Gastroesophageal sphincter (tissue), 3 donors: ENCODE measurements at regions not wholly inside any gene's neighbourhood (a gene's known extent, or its start where the extent isn't known, plus 50 kb on each side); places are given as distances from the start of the nearest gene placed in this dataset.

Experiments
- CTCF ChIP-seq, 4 experiments: fragments of 200-600 bp in 2 of 4; fragments of 450-650 bp in 2 of 4; sonication (generic) in 1 of 4; IDR thresholded peaks; one replicate each; pipeline ENCODE4 v1.5.1; 2017 to 2019; ENCODE audit warnings: antibody characterized with exemption in 4 of 4, mild to moderate bottlenecking in 2 of 4, moderate library complexity in 2 of 4
- EP300 ChIP-seq: sonication (generic); formaldehyde crosslinking; IDR thresholded peaks from one replicate; pipeline ENCODE4 v1.6.1; 2017; ENCODE audit warnings: antibody characterized with exemption, mild to moderate bottlenecking

- TF ChIP-seq CTCF (IDR thresholded peaks at IDR 0.05): no peak
- no peak for TF ChIP-seq EP300
These were observed 129.3 kb upstream of the CDH6 start for GRCh38 chr5:31064215-31064614.
